ENCODE measurements at regions not wholly inside any gene's neighbourhood (a gene's known extent, or its start where the extent isn't known, plus 50 kb on each side); places are given as distances from the start of the nearest gene placed in this dataset.

DNA sequence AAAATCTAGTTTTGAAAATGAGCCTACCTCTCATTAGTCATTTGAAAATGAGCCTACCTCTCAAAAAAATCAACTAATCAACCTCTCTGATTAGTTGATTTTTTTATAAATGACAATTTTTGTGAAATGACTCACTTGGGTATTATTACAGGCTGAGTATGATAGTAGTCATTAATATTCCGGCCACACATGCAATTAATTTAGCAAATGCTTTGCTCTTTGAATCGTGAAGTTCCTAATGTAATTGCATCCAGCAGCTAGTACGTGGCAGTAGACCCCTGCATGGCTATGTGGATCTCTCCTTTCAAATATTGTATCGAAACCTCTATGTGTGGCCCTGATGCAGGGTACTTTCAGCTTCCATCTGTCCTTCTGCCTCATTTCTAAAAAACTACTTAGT lies 245.9 kb upstream of the PHYHIPL start:
- TF ChIP-seq CTCF (IDR thresholded peaks at IDR 0.05) (no peak), POLR2AphosphoS5 (IDR thresholded peaks at IDR 0.05) (no peak), POLR2A (IDR thresholded peaks at IDR 0.05) (no peak)
